ENCODE measurements at regions not wholly inside any gene's neighbourhood (a gene's known extent, or its start where the extent isn't known, plus 50 kb on each side); places are given as distances from the start of the nearest gene placed in this dataset.

GRCh38 chr19:28316464-28316863, 896.5 kb downstream of the UQCRFS1 start (continued):
- TF ChIP-seq BCL3 (IDR thresholded peaks at IDR 0.05) (no peak), HDAC2 (IDR thresholded peaks at IDR 0.05) (no peak), FOSL2 (IDR thresholded peaks at IDR 0.05) (no peak), FOSL2 (CRISPR knock-in tag; IDR thresholded peaks at IDR 0.05) (no peak), JUNB (IDR thresholded peaks at IDR 0.05) (no peak), ZNF302 (CRISPR knock-in tag; IDR thresholded peaks at IDR 0.05) (no peak), E2F6 (IDR thresholded peaks at IDR 0.05; ENCODE audit: borderline replicate concordance, low read depth) (no peak), CBX8 (IDR thresholded peaks at IDR 0.05) (no peak)

GRCh38 chr19:28314756-28315155, 898.2 kb downstream of the UQCRFS1 start:
- ChIA-PET POLR2A (no interaction called here), CTCF (interaction anchor here (1.5 kb wide), 1 partner anchor 1214 kb away, joined by 3 read pairs; no protein-coding TSS in a partner anchor)
- DNase-seq (ENCODE audit: low read depth in 1 of 2, low spot score in 1 of 2), result no peak
- TF ChIP-seq CBX8 (IDR thresholded peaks at IDR 0.05) (no peak), ZNF302 (CRISPR knock-in tag; IDR thresholded peaks at IDR 0.05) (no peak), NR3C1 (IDR thresholded peaks at IDR 0.05) (no peak), HOXA7 (CRISPR knock-in tag; IDR thresholded peaks at IDR 0.05) (no peak), PHF8 (IDR thresholded peaks at IDR 0.05; ENCODE audit: borderline replicate concordance, low read depth) (no peak), PBX3 (IDR thresholded peaks at IDR 0.05) (no peak), FOSL2 (IDR thresholded peaks at IDR 0.05) (no peak), FOSL2 (CRISPR knock-in tag; IDR thresholded peaks at IDR 0.05) (no peak), CHD4 (IDR thresholded peaks at IDR 0.05; ENCODE audit: borderline replicate concordance) (no peak), TP53 (CRISPR knock-in tag; IDR thresholded peaks at IDR 0.05) (no peak), ZC3H11A (IDR thresholded peaks at IDR 0.05) (no peak)
- no peaks in the 10 kb centered on the region for H3K4me1 ChIP-seq
- no peak for ATAC-seq
- no peak overlapping the region for H3K4me3 ChIP-seq
- H3K9me3 ChIP-seq, result peaks cover 17% of the 10 kb centered on the region
- H3K4me2 ChIP-seq, result no peak overlapping the region
- peak; percentile 13 for FAIRE-seq
- no peak overlapping the region for H3K27ac ChIP-seq
- 11% methylated on average over 3 of the region's 3 CpGs for WGBS (ENCODE audit: missing lambda C conversion rate)

- FAIRE-seq (no peak), DNase-seq (ENCODE audit: low read depth in 1 of 2, low spot score in 1 of 2) (no peak), ATAC-seq (no peak)
- H3K9me3 ChIP-seq, result peaks cover 20% of the 10 kb centered on the region
- CTCF ChIA-PET, result no interaction called here
- no peak overlapping the region for H3K4me3 ChIP-seq
- 44% methylated on average over 4 of the region's 4 CpGs for WGBS (ENCODE audit: missing lambda C conversion rate)
- POLR2A ChIA-PET, result no interaction called here
- H3K4me1 ChIP-seq, result no peaks in the 10 kb centered on the region
- H3K27ac ChIP-seq, result no peak overlapping the region
- H3K4me2 ChIP-seq, result no peak overlapping the region
- TF ChIP-seq ESRRA (IDR thresholded peaks at IDR 0.05; ENCODE audit: borderline replicate concordance, low read length) (no peak), MAZ (IDR thresholded peaks at IDR 0.05; ENCODE audit: borderline replicate concordance, low read depth, low read length) (no peak), MYC (IDR thresholded peaks at IDR 0.05; ENCODE audit: borderline replicate concordance, low read length) (no peak), GATA3 (IDR thresholded peaks at IDR 0.05; ENCODE audit: borderline replicate concordance) (no peak), ZFP36 (IDR thresholded peaks at IDR 0.05; ENCODE audit: borderline replicate concordance, partially characterized antibody) (no peak), RFX5 (IDR thresholded peaks at IDR 0.05) (no peak), FOSB (CRISPR knock-in tag; IDR thresholded peaks at IDR 0.05) (no peak), REST (IDR thresholded peaks at IDR 0.05) (no peak), KDM1A (IDR thresholded peaks at IDR 0.05; ENCODE audit: low read depth) (no peak), ATOH8 (CRISPR knock-in tag; IDR thresholded peaks at IDR 0.05; ENCODE audit: low read depth) (no peak), CHD2 (IDR thresholded peaks at IDR 0.05; ENCODE audit: low read length, partially characterized antibody) (no peak), EHF (CRISPR knock-in tag; IDR thresholded peaks at IDR 0.05) (no peak), CTCF (IDR thresholded peaks at IDR 0.05) (no peak)
Measured at GRCh38 chr19:28314287-28314686, 898.7 kb downstream of the UQCRFS1 start.

All from A549 (cell line).